ENCODE measurements at regions not wholly inside any gene's neighbourhood (a gene's known extent, or its start where the extent isn't known, plus 50 kb on each side); places are given as distances from the start of the nearest gene placed in this dataset.

- WGBS, 2 donors = 72 to 80% methylated on average over 18 to 25 of the region's 26 CpGs
- TF ChIP-seq POLR2A (IDR thresholded peaks at IDR 0.05) = no peak
- TF ChIP-seq EP300 (IDR thresholded peaks at IDR 0.05) = no peak
- TF ChIP-seq, protein P1, sequence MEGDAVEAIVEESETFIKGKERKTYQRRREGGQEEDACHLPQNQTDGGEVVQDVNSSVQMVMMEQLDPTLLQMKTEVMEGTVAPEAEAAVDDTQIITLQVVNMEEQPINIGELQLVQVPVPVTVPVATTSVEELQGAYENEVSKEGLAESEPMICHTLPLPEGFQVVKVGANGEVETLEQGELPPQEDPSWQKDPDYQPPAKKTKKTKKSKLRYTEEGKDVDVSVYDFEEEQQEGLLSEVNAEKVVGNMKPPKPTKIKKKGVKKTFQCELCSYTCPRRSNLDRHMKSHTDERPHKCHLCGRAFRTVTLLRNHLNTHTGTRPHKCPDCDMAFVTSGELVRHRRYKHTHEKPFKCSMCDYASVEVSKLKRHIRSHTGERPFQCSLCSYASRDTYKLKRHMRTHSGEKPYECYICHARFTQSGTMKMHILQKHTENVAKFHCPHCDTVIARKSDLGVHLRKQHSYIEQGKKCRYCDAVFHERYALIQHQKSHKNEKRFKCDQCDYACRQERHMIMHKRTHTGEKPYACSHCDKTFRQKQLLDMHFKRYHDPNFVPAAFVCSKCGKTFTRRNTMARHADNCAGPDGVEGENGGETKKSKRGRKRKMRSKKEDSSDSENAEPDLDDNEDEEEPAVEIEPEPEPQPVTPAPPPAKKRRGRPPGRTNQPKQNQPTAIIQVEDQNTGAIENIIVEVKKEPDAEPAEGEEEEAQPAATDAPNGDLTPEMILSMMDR (IDR thresholded peaks at IDR 0.05) = no peak
- H3K27ac ChIP-seq = peak overlapping the region in 1 of 4 donors; percentile 83
- H3K9me3 ChIP-seq = no peaks in the 10 kb centered on the region
- DNase-seq (ENCODE audit: low spot score in 2 of 2) = no peak
- no peak overlapping the region for H3K4me3 ChIP-seq
- peaks cover 0 to 5% of the 10 kb centered on the region in 2 donors for H3K27me3 ChIP-seq
- H3K36me3 ChIP-seq = no peaks in the 10 kb centered on the region
- peaks cover 0 to 26% (median 20%) of the 10 kb centered on the region in 4 donors for H3K4me1 ChIP-seq
Observed at GRCh38 chr21:43331111-43331961, 95.6 kb downstream of the SIK1 start.

GRCh38 chr21:43330306-43330881 lies 96.5 kb downstream of the SIK1 start:
- Histone ChIP-seq H3K4me1 (peaks cover 0 to 26% (median 20%) of the 10 kb centered on the region in 4 donors), H3K27me3 (peaks cover 0 to 5% of the 10 kb centered on the region in 2 donors), H3K4me3 (no peak overlapping the region), H3K27ac (peak overlapping the region in 1 of 4 donors; percentile 83), H3K9me3 (no peaks in the 10 kb centered on the region), H3K36me3 (no peaks in the 10 kb centered on the region)
- 74 to 79% methylated on average over 8 to 14 of the region's 15 CpGs for WGBS, 2 donors
- no peak for DNase-seq (ENCODE audit: low spot score in 2 of 2)
- TF ChIP-seq, protein P1 (IDR thresholded peaks at IDR 0.05) = no peak
- TF ChIP-seq EP300 (IDR thresholded peaks at IDR 0.05) (no peak), POLR2A (IDR thresholded peaks at IDR 0.05) (no peak)

DNA sequence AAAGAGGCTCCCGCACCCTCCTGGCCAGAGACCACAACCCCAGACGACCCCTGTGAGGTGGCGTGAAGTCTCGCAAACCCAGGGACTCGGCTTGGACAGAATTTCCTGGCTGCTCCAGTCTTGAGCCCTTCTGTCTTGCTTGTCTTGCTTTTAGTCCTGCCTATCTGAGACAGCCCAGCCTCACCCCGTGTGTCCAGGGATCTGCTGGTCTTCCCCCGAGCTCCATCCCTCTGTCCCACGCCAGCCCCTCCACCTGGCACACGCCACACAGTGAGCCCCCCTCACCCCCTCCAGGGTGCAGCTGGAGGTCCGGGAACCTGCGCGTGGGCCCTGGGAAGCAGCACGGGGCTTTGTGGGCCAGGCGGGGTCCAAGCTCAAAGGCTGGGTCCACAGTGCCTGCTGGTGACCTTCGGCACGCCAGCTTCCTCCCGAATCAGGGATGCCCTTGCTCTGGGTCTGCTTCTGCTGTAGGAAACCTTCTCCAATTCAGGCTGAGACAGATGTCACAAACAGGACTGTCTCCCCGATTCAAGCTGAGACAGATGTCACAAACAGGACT lies 97.1 kb downstream of the SIK1 start:
- no peaks in the 10 kb centered on the region for H3K36me3 ChIP-seq
- no peak for DNase-seq (ENCODE audit: low spot score in 2 of 2)
- H3K9me3 ChIP-seq = no peaks in the 10 kb centered on the region
- peaks cover 0 to 5% of the 10 kb centered on the region in 2 donors for H3K27me3 ChIP-seq
- no peak for TF ChIP-seq POLR2A (IDR thresholded peaks at IDR 0.05)
- no peak for TF ChIP-seq EP300 (IDR thresholded peaks at IDR 0.05)
- TF ChIP-seq, protein P1 (IDR thresholded peaks at IDR 0.05) = no peak
- H3K4me1 ChIP-seq = peaks cover 0 to 26% (median 20%) of the 10 kb centered on the region in 4 donors
- no peak overlapping the region for H3K4me3 ChIP-seq
- 80 to 84% methylated on average over 13 to 18 of the region's 18 CpGs for WGBS, 2 donors
- no peak overlapping the region for H3K27ac ChIP-seq

DNA sequence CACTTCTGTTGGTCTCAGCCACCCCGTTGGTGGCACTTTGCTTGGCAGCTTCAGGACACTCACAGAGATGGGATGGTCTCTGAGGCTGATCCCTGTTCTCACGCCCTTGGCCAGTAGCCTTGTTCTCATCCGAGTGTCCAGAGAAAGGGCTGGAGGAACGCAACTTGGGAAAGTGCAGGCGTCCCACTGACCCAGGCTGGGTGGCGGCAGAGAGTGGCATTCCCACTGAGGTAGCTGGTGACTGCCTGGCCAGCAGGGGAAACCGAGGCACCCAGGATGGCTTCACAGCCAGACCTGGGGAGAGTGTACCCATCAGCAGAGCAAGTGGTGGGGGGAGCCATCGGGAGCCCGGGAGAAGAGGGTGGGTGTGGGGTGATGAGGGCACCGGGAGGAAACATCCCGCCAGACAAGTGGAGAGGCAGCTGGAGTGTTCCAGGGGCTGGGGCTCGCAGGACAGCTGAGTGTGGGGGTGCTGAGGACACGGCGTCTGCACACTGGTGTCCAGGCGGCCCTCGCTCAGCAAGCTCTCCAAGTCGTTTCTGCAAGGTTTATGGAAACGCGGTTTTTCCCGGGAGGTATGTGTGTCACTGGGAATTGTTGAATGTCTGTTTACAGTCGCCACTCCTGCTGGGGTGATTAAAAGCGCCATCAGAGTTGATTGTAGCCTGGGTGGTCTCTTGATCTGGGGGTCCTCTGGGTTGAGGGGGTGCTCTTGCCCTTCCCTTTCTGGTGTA lies 97.8 kb downstream of the SIK1 start:
- 84 to 87% methylated on average over 22 of the region's 22 CpGs for WGBS, 2 donors
- TF ChIP-seq, protein P1 (IDR thresholded peaks at IDR 0.05) = no peak
- TF ChIP-seq POLR2A (IDR thresholded peaks at IDR 0.05) (no peak), EP300 (IDR thresholded peaks at IDR 0.05) (no peak)
- H3K27me3 ChIP-seq = peaks cover 0 to 5% of the 10 kb centered on the region in 2 donors
- peaks cover 0 to 25% (median 20%) of the 10 kb centered on the region in 4 donors for H3K4me1 ChIP-seq
- H3K4me3 ChIP-seq = no peak overlapping the region
- no peak for DNase-seq (ENCODE audit: low spot score in 2 of 2)
- no peaks in the 10 kb centered on the region for H3K36me3 ChIP-seq
- no peaks in the 10 kb centered on the region for H3K9me3 ChIP-seq
- no peak overlapping the region for H3K27ac ChIP-seq
